HFFc6 (cell line): ENCODE measurements at regions not wholly inside any gene's neighbourhood (a gene's known extent, or its start where the extent isn't known, plus 50 kb on each side); places are given as distances from the start of the nearest gene placed in this dataset.

Source experiments
- DNase-seq: peaks from one replicate; pipeline ENCODE4 v3.0.0-alpha.2; 2018
- H3K27ac Mint-ChIP-seq: 2 replicates; pipeline ENCODE4 v1.8.0; 2020; ENCODE audit warnings: mild to moderate bottlenecking, mixed read lengths
- H3K27me3 Mint-ChIP-seq: 2 replicates; pipeline ENCODE4 v1.8.0; 2021; ENCODE audit warnings: mild to moderate bottlenecking, moderate library complexity, mixed read lengths; ENCODE audit not compliant: insufficient read depth
- H3K36me3 Mint-ChIP-seq: 2 replicates; pipeline ENCODE4 v1.8.0; 2021; ENCODE audit warnings: low read depth, mixed read lengths
- H3K4me1 Mint-ChIP-seq: 2 replicates; pipeline ENCODE4 v1.8.0; 2020; ENCODE audit warnings: low read depth, mixed read lengths
- H3K4me3 Mint-ChIP-seq: 2 replicates; pipeline ENCODE4 v1.8.0; 2020; ENCODE audit warnings: mild to moderate bottlenecking, moderate library complexity, mixed read lengths
- H3K9me3 Mint-ChIP-seq: 2 replicates; pipeline ENCODE4 v1.8.0; 2020; ENCODE audit warnings: mild to moderate bottlenecking, mixed read lengths
- TF ChIP-seq, protein P1 (sequence below): fragments of 200-600 bp; sonication (generic); IDR thresholded peaks from 2 replicates; pipeline ENCODE4 v1.5.0; 2021; ENCODE audit warnings: antibody characterized with exemption, mild to moderate bottlenecking

DNA sequence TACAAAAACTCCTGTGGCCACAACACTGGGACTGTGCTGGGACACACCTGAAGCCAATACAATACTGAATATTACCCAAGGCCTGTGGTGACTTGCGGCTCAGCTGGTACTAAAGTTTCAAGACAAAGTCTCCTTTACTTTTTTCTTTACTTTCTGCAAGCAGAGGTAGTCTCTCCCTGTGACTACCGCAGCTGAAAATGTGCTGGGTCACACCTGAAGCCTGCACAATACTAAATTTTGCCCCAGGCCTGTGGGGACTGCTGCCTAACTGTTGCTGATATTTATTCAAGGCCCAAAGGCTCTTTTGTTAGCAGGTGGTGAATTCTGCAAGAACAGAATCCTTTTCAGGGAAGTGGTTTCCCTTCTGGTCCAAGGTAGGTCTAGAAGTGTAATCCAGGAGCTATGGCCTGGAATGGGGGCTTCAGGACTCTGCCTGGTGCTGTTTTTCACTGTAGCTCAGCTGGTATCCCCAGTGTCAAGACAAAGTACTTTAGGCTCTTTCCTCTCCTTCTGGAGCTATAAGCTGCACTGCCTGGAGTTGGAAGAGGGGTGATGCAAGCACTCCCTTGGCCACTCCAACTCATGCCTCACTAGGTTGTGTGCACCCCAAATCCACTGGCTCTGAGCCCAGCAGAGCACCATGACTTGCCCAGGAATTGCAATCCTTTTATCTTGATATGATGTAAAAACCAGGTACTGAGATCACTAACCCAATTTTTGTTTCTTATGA, 489.4 kb downstream of the TECRL start:
- no peaks in the 10 kb centered on the region for H3K36me3 Mint-ChIP-seq
- TF ChIP-seq, protein P1, sequence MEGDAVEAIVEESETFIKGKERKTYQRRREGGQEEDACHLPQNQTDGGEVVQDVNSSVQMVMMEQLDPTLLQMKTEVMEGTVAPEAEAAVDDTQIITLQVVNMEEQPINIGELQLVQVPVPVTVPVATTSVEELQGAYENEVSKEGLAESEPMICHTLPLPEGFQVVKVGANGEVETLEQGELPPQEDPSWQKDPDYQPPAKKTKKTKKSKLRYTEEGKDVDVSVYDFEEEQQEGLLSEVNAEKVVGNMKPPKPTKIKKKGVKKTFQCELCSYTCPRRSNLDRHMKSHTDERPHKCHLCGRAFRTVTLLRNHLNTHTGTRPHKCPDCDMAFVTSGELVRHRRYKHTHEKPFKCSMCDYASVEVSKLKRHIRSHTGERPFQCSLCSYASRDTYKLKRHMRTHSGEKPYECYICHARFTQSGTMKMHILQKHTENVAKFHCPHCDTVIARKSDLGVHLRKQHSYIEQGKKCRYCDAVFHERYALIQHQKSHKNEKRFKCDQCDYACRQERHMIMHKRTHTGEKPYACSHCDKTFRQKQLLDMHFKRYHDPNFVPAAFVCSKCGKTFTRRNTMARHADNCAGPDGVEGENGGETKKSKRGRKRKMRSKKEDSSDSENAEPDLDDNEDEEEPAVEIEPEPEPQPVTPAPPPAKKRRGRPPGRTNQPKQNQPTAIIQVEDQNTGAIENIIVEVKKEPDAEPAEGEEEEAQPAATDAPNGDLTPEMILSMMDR: no peak
- peaks cover 26% of the 10 kb centered on the region for H3K9me3 Mint-ChIP-seq

DNA sequence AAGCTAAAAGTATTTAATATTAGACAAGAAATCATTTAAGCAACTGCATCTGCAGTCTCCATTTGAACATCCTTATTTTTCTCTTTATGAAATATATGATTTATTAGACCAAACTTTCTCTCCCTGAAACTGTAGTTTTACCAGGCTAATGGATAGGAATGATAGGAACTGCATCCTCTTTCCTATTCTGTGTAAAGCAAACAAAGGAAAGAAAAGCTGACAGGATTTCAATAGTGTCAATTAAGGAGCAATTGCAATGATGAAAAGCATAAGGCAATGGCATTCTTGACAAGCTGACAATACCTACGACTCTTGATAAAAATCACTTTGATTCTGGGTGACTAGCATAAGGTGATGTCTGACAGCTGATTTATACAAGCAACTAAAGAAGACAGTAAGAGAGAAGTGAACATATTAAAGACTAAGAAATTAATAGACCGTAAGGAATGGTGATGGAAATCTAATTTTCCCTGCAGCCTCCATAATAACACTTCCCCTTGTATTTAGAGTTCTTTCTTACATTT, 502.5 kb downstream of the TECRL start:
- Mint-ChIP-seq H3K27me3 (no peaks in the 10 kb centered on the region), H3K4me3 (no peak overlapping the region), H3K9me3 (peaks cover 8% of the 10 kb centered on the region), H3K36me3 (no peaks in the 10 kb centered on the region), H3K4me1 (no peaks in the 10 kb centered on the region), H3K27ac (no peak overlapping the region)
- no peak for DNase-seq
- TF ChIP-seq, protein P1: no peak

More for the DNA sequence above, 489.4 kb downstream of the TECRL start:
- Mint-ChIP-seq H3K27ac (no peak overlapping the region), H3K4me3 (no peak overlapping the region), H3K27me3 (no peaks in the 10 kb centered on the region), H3K4me1 (no peaks in the 10 kb centered on the region)
- no peak for DNase-seq

DNA sequence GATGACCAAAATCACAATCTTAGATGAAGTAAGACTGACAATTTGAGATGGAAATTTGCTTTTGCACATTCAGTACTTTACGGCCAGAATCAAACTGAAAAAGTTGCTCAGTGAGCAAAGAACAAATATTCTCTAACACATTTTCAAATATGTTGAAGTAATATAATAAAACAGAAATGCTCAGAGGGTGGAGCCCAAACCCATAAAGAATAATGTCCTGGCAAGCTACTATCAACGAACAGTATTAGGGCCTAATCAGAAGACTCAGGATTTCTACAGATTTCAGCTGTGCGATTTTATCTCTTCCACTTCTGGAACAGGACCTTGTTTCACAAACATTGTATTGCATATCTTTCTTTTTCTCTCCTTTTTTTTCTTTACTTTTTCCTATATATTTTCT, 505.0 kb downstream of the TECRL start:
- H3K4me3 Mint-ChIP-seq: no peak overlapping the region
- H3K36me3 Mint-ChIP-seq: no peaks in the 10 kb centered on the region
- no peak overlapping the region for H3K27ac Mint-ChIP-seq
- TF ChIP-seq, protein P1: no peak
- no peaks in the 10 kb centered on the region for H3K27me3 Mint-ChIP-seq
- H3K4me1 Mint-ChIP-seq: no peaks in the 10 kb centered on the region
- H3K9me3 Mint-ChIP-seq: peaks cover 18% of the 10 kb centered on the region
- DNase-seq: no peak

DNA sequence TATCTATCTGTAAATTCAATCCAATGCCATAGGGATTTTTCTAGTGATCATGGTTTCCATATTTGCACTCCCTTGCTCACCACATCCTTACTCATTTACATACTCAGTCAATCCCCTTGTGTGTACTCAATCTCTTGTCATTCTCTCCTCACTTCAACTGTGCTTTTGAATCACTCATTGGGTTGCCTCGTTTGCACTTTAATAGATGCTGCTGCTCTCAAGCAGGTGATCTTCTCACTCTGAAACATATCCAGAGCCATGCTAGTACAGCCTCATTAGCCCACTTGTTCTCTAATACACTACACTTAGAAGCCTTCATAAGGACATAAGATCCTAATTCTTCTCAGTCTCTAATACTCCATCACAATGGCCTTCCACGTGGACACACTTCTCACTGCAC, 507.9 kb downstream of the TECRL start:
- Mint-ChIP-seq H3K27me3 (no peaks in the 10 kb centered on the region), H3K9me3 (peaks cover 31% of the 10 kb centered on the region), H3K4me1 (no peaks in the 10 kb centered on the region), H3K36me3 (no peaks in the 10 kb centered on the region), H3K27ac (no peak overlapping the region), H3K4me3 (no peak overlapping the region)
- TF ChIP-seq, protein P1: no peak
- no peak for DNase-seq

DNA sequence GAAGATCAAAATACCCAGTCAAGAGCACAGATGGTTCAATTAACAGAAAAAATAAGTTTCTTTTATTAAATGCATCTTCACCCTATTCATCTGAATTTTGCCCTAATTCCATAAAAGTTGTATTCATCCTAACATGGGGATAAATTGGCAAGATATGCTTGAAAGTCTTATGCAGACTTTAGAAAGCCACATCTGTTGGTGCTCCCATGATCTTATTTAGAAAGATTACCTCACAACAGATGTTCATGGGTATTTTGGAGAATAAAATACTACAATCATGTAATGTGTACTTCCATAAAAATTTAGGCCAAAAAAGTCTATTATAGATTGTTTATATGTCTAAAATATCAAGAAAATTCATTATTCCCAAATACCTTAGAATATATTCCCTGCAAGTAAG, 510.3 kb downstream of the TECRL start:
- H3K9me3 Mint-ChIP-seq: peaks cover 34% of the 10 kb centered on the region
- H3K27me3 Mint-ChIP-seq: no peaks in the 10 kb centered on the region
- H3K27ac Mint-ChIP-seq: no peak overlapping the region
- no peaks in the 10 kb centered on the region for H3K4me1 Mint-ChIP-seq
- TF ChIP-seq, protein P1: no peak
- no peak overlapping the region for H3K4me3 Mint-ChIP-seq
- no peak for DNase-seq
- H3K36me3 Mint-ChIP-seq: no peaks in the 10 kb centered on the region
